ENCODE measurements at regions not wholly inside any gene's neighbourhood (a gene's known extent, or its start where the extent isn't known, plus 50 kb on each side); places are given as distances from the start of the nearest gene placed in this dataset.

DNA sequence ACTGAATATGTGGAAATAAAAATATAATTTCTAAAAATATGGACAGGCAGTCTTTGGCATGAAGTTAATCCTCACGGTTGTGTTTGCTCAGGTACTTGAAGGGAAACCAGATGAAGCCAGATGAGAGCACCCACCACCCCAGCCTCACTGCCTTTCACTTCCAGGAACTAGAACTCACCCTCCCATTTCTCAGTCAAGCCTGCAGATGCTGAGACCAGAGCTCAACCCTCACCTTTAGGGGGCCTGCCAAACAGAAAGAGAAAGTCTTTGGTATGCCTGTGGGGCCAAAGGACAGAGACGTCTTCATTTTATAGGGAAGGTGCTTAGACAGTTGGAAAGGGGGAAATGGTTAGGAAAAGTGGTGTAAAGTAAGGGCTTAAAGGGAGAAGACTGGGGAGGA, 252.8 kb upstream of the PLET1 start:
- no peaks in the 10 kb centered on the region for H3K9me1 ChIP-seq (ENCODE audit: insufficient read depth, low read length)
- no peak for TF ChIP-seq MAZ (IDR thresholded peaks at IDR 0.05; ENCODE audit: borderline replicate concordance, low read depth, low read length)
- TF ChIP-seq RAD21 (IDR thresholded peaks at IDR 0.05; ENCODE audit: low read length), result no peak
- no peak for TF ChIP-seq MAFK (IDR thresholded peaks at IDR 0.05; ENCODE audit: low read depth, low read length)
- TF ChIP-seq NFE2L2 (IDR thresholded peaks at IDR 0.05; ENCODE audit: low read depth, low read length), result no peak
- TF ChIP-seq, protein P1, sequence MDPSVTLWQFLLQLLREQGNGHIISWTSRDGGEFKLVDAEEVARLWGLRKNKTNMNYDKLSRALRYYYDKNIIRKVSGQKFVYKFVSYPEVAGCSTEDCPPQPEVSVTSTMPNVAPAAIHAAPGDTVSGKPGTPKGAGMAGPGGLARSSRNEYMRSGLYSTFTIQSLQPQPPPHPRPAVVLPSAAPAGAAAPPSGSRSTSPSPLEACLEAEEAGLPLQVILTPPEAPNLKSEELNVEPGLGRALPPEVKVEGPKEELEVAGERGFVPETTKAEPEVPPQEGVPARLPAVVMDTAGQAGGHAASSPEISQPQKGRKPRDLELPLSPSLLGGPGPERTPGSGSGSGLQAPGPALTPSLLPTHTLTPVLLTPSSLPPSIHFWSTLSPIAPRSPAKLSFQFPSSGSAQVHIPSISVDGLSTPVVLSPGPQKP (IDR thresholded peaks at IDR 0.05; ENCODE audit: borderline replicate concordance, low read depth, low read length), result no peak
- no peak for TF ChIP-seq SMC3 (IDR thresholded peaks at IDR 0.05; ENCODE audit: low read depth, low read length)
- no peak for TF ChIP-seq POLR2A (IDR thresholded peaks at IDR 0.05; ENCODE audit: low read depth, low read length)
- no peak for TF ChIP-seq BHLHE40 (IDR thresholded peaks at IDR 0.05; ENCODE audit: low read depth, low read length)
- no peak for TF ChIP-seq CHD1 (IDR thresholded peaks at IDR 0.05; ENCODE audit: low read depth, low read length)
- no peak for TF ChIP-seq MXI1 (IDR thresholded peaks at IDR 0.05; ENCODE audit: borderline replicate concordance, low read depth, low read length)
- TF ChIP-seq RFX5 (IDR thresholded peaks at IDR 0.05; ENCODE audit: low read depth, low read length), result no peak
- no peak for TF ChIP-seq FOS (IDR thresholded peaks at IDR 0.05; ENCODE audit: low read depth, low read length)
- TF ChIP-seq, protein P2, sequence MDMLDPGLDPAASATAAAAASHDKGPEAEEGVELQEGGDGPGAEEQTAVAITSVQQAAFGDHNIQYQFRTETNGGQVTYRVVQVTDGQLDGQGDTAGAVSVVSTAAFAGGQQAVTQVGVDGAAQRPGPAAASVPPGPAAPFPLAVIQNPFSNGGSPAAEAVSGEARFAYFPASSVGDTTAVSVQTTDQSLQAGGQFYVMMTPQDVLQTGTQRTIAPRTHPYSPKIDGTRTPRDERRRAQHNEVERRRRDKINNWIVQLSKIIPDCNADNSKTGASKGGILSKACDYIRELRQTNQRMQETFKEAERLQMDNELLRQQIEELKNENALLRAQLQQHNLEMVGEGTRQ (IDR thresholded peaks at IDR 0.05; ENCODE audit: low read depth, low read length), result no peak
- no peak for TF ChIP-seq CEBPB (IDR thresholded peaks at IDR 0.05; ENCODE audit: low read depth, low read length)
- H3K23ac ChIP-seq (ENCODE audit: low read depth, low read length), result no peak overlapping the region
- H2AK5ac ChIP-seq (ENCODE audit: low read depth, low read length), result no peak overlapping the region
- no peaks in the 10 kb centered on the region for H3K9me3 ChIP-seq (ENCODE audit: control insufficient read depth, insufficient read depth, low read length)
- BruUV-seq (replicated peaks), result no TSS peak
- no peaks in the 10 kb centered on the region for H3K79me1 ChIP-seq (ENCODE audit: low read depth in 1 of 2, low read length in 2 of 2)
- no peak overlapping the region for H3K4me3 ChIP-seq (ENCODE audit: insufficient read depth, low read depth, low read length)
- 55% methylated on average over 2 of the region's 2 CpGs; no CpG with 5 or more reads in 1 of the 2 experiments for WGBS, 2 experiments (ENCODE audit: extremely low coverage in 2 of 2, insufficient read length in 1 of 2)
- no peak overlapping the region for H2BK15ac ChIP-seq (ENCODE audit: low read depth, low read length)
- H2BK120ac ChIP-seq (ENCODE audit: low read depth, low read length), result no peak overlapping the region
- H2BK5ac ChIP-seq (ENCODE audit: low read depth, low read length, poor library complexity, severe bottlenecking), result no peak overlapping the region
- H4K5ac ChIP-seq (ENCODE audit: low read depth, low read length), result no peak overlapping the region
- no peak for ATAC-seq (ENCODE audit: low read depth)
- no peak overlapping the region for H3K56ac ChIP-seq (ENCODE audit: extremely low read depth, insufficient read depth, low read length)
- H3K14ac ChIP-seq (replicated peaks; ENCODE audit: low read depth, low read length), result no peak overlapping the region
- H4K91ac ChIP-seq (ENCODE audit: insufficient read depth, low read depth, low read length), result no peak overlapping the region
- no peak for DNase-seq
- H4K8ac ChIP-seq (ENCODE audit: low read depth in 2 of 2, low read length in 2 of 2), result no peak overlapping the region
- no peak overlapping the region for H3K4me2 ChIP-seq (ENCODE audit: low read depth, low read length)
- POLR2A ChIA-PET (ENCODE audit: unreplicated experiment), result no interaction called here
- no peak overlapping the region for H2AFZ ChIP-seq (replicated peaks; ENCODE audit: low read length, poor library complexity)
- no peaks in the 10 kb centered on the region; the same call in 1 of the 2 replicates for H3K4me1 ChIP-seq (ENCODE audit: control insufficient read depth, insufficient read depth, low read length)
- no peak overlapping the region for H2AK9ac ChIP-seq (replicated peaks; ENCODE audit: low read depth, low read length, poor library complexity)
- H3K9ac ChIP-seq (ENCODE audit: low read depth, low read length), result no peak overlapping the region
- CTCF ChIA-PET, result no interaction called here
- H3K18ac ChIP-seq (ENCODE audit: low read depth, low read length), result no peak overlapping the region
- H2BK20ac ChIP-seq (ENCODE audit: low read depth, low read length), result no peak overlapping the region
- no peak overlapping the region for H3K4ac ChIP-seq (ENCODE audit: low read depth, low read length)
- H3K27me3 ChIP-seq (ENCODE audit: control insufficient read depth, insufficient read depth, low read length), result peaks cover 3% of the 10 kb centered on the region
- in situ Hi-C loops (cut with MboI; ENCODE audit: low sequenced_read_pairs) (no loop called here), dilution Hi-C loops (cut with HindIII; ENCODE audit: low sequenced_read_pairs, unreplicated experiment) (no loop called here), intact Hi-C loops (cut with micrococcal nuclease) (loop anchor here (5.0 kb wide), 1 partner anchor 1754 kb away; no protein-coding TSS in a partner anchor)
- no peak overlapping the region for H3K27ac ChIP-seq (ENCODE audit: insufficient read depth, low read length)
- H4K20me1 ChIP-seq (ENCODE audit: insufficient read depth, low read length), result no peaks in the 10 kb centered on the region
- H3K36me3 ChIP-seq (ENCODE audit: control insufficient read depth, insufficient read depth, low read length), result no peaks in the 10 kb centered on the region
